IPS-20b (cell line): ENCODE measurements at regions not wholly inside any gene's neighbourhood (a gene's known extent, or its start where the extent isn't known, plus 50 kb on each side); places are given as distances from the start of the nearest gene placed in this dataset.

Experiments used
- H3K27ac ChIP-seq: one replicate; pipeline ENCODE4 v1.5.1; 2013; ENCODE audit warnings: low read length
- H3K27me3 ChIP-seq: 2 replicates; pipeline ENCODE4 v1.6.1; 2013; ENCODE audit warnings: mild to moderate bottlenecking, low read length, inconsistent platforms; ENCODE audit not compliant: insufficient read depth
- H3K36me3 ChIP-seq: 2 replicates; pipeline ENCODE4 v1.6.1; 2013; ENCODE audit warnings: low read depth, mild to moderate bottlenecking, inconsistent platforms, low read length, moderate library complexity; ENCODE audit not compliant: insufficient read depth
- H3K4me1 ChIP-seq: 2 replicates; pipeline ENCODE4 v1.6.1; 2013; ENCODE audit warnings: mild to moderate bottlenecking, control low read depth, inconsistent platforms, low read length, moderate library complexity; ENCODE audit not compliant: insufficient read depth
- H3K4me3 ChIP-seq: 2 replicates; pipeline ENCODE4 v1.5.1; 2013; ENCODE audit warnings: mild to moderate bottlenecking, low read length, inconsistent platforms
- H3K9ac ChIP-seq: 2 replicates; pipeline ENCODE4 v1.6.1; 2013; ENCODE audit warnings: low read depth, mild to moderate bottlenecking, inconsistent platforms, low read length, moderate library complexity
- H3K9me3 ChIP-seq: 2 replicates; pipeline ENCODE4 v1.6.1; 2013; ENCODE audit warnings: mild to moderate bottlenecking, low read depth, low read length, inconsistent platforms; ENCODE audit not compliant: insufficient read depth

- H3K27ac ChIP-seq, result no peak overlapping the region
- H3K36me3 ChIP-seq, result no peaks in the 10 kb centered on the region
- H3K4me1 ChIP-seq, result no peaks in the 10 kb centered on the region
- no peak overlapping the region for H3K4me3 ChIP-seq
- no peaks in the 10 kb centered on the region for H3K9me3 ChIP-seq
- H3K9ac ChIP-seq, result no peak overlapping the region
- no peaks in the 10 kb centered on the region for H3K27me3 ChIP-seq
These were observed 569.3 kb upstream of the IGFBP3 start for GRCh38 chr7:46490406-46490805.

GRCh38 chr7:46489106-46489505 is 568.0 kb upstream of the IGFBP3 start:
- H3K27me3 ChIP-seq, result no peaks in the 10 kb centered on the region
- no peak overlapping the region for H3K9ac ChIP-seq
- no peaks in the 10 kb centered on the region for H3K9me3 ChIP-seq
- H3K4me1 ChIP-seq, result no peaks in the 10 kb centered on the region
- no peak overlapping the region for H3K27ac ChIP-seq
- H3K36me3 ChIP-seq, result no peaks in the 10 kb centered on the region
- no peak overlapping the region for H3K4me3 ChIP-seq

- no peak overlapping the region for H3K4me3 ChIP-seq
- no peaks in the 10 kb centered on the region for H3K36me3 ChIP-seq
- H3K27me3 ChIP-seq, result no peaks in the 10 kb centered on the region
- H3K27ac ChIP-seq, result no peak overlapping the region
- no peaks in the 10 kb centered on the region for H3K9me3 ChIP-seq
- H3K9ac ChIP-seq, result no peak overlapping the region
- H3K4me1 ChIP-seq, result no peaks in the 10 kb centered on the region
These were observed 567.5 kb upstream of the IGFBP3 start for GRCh38 chr7:46488607-46489006.

GRCh38 chr7:46486256-46487206 is 565.5 kb upstream of the IGFBP3 start:
- H3K4me1 ChIP-seq, result no peaks in the 10 kb centered on the region
- no peaks in the 10 kb centered on the region for H3K9me3 ChIP-seq
- no peak overlapping the region for H3K27ac ChIP-seq
- H3K9ac ChIP-seq, result no peak overlapping the region
- no peak overlapping the region for H3K4me3 ChIP-seq
- no peaks in the 10 kb centered on the region for H3K36me3 ChIP-seq
- H3K27me3 ChIP-seq, result no peaks in the 10 kb centered on the region

- Histone ChIP-seq H3K4me1 (no peaks in the 10 kb centered on the region), H3K9ac (no peak overlapping the region), H3K9me3 (no peaks in the 10 kb centered on the region), H3K27me3 (no peaks in the 10 kb centered on the region), H3K36me3 (no peaks in the 10 kb centered on the region), H3K4me3 (no peak overlapping the region), H3K27ac (no peak overlapping the region)
These were observed 564.5 kb upstream of the IGFBP3 start for GRCh38 chr7:46485481-46486065.

- no peak overlapping the region for H3K27ac ChIP-seq
- no peaks in the 10 kb centered on the region for H3K9me3 ChIP-seq
- no peaks in the 10 kb centered on the region for H3K36me3 ChIP-seq
- H3K9ac ChIP-seq, result no peak overlapping the region
- no peak overlapping the region for H3K4me3 ChIP-seq
- no peaks in the 10 kb centered on the region for H3K4me1 ChIP-seq
- no peaks in the 10 kb centered on the region for H3K27me3 ChIP-seq
These were observed 563.8 kb upstream of the IGFBP3 start for GRCh38 chr7:46484906-46485305.

GRCh38 chr7:46480619-46481018 is 559.5 kb upstream of the IGFBP3 start:
- H3K36me3 ChIP-seq, result no peaks in the 10 kb centered on the region
- H3K9ac ChIP-seq, result no peak overlapping the region
- H3K27ac ChIP-seq, result no peak overlapping the region
- H3K9me3 ChIP-seq, result no peaks in the 10 kb centered on the region
- H3K4me1 ChIP-seq, result no peaks in the 10 kb centered on the region
- H3K4me3 ChIP-seq, result no peak overlapping the region
- no peaks in the 10 kb centered on the region for H3K27me3 ChIP-seq

GRCh38 chr7:46479680-46480079 is 558.6 kb upstream of the IGFBP3 start:
- no peaks in the 10 kb centered on the region for H3K27me3 ChIP-seq
- H3K4me1 ChIP-seq, result no peaks in the 10 kb centered on the region
- no peak overlapping the region for H3K9ac ChIP-seq
- no peak overlapping the region for H3K4me3 ChIP-seq
- no peak overlapping the region for H3K27ac ChIP-seq
- H3K9me3 ChIP-seq, result peaks cover 8% of the 10 kb centered on the region; the same call in 1 of the 2 replicates
- H3K36me3 ChIP-seq, result no peaks in the 10 kb centered on the region

GRCh38 chr7:46478046-46478445 is 557.0 kb upstream of the IGFBP3 start:
- H3K27me3 ChIP-seq, result no peaks in the 10 kb centered on the region
- no peak overlapping the region for H3K9ac ChIP-seq
- no peak overlapping the region for H3K4me3 ChIP-seq
- no peak overlapping the region for H3K27ac ChIP-seq
- H3K9me3 ChIP-seq, result peaks cover 13% of the 10 kb centered on the region
- no peaks in the 10 kb centered on the region for H3K4me1 ChIP-seq
- no peaks in the 10 kb centered on the region for H3K36me3 ChIP-seq

- peaks cover 86% of the 10 kb centered on the region for H3K9me3 ChIP-seq
- H3K27ac ChIP-seq, result no peak overlapping the region
- H3K4me3 ChIP-seq, result no peak overlapping the region
- no peaks in the 10 kb centered on the region for H3K4me1 ChIP-seq
- no peak overlapping the region for H3K9ac ChIP-seq
- H3K36me3 ChIP-seq, result no peaks in the 10 kb centered on the region
- no peaks in the 10 kb centered on the region for H3K27me3 ChIP-seq
These were observed 547.8 kb upstream of the IGFBP3 start for GRCh38 chr7:46468753-46469356.

- no peaks in the 10 kb centered on the region for H3K27me3 ChIP-seq
- H3K4me1 ChIP-seq, result no peaks in the 10 kb centered on the region
- H3K9me3 ChIP-seq, result peaks cover 71% of the 10 kb centered on the region
- H3K4me3 ChIP-seq, result no peak overlapping the region
- no peaks in the 10 kb centered on the region for H3K36me3 ChIP-seq
- no peak overlapping the region for H3K9ac ChIP-seq
- no peak overlapping the region for H3K27ac ChIP-seq
These were observed 542.1 kb upstream of the IGFBP3 start for GRCh38 chr7:46463170-46463569.

GRCh38 chr7:46461334-46461777 is 540.3 kb upstream of the IGFBP3 start:
- Histone ChIP-seq H3K9me3 (peaks cover 54% of the 10 kb centered on the region), H3K36me3 (no peaks in the 10 kb centered on the region), H3K4me1 (no peaks in the 10 kb centered on the region), H3K9ac (no peak overlapping the region), H3K27me3 (no peaks in the 10 kb centered on the region), H3K4me3 (no peak overlapping the region), H3K27ac (no peak overlapping the region)
